Panc1 (cell line): ENCODE measurements at regions not wholly inside any gene's neighbourhood (a gene's known extent, or its start where the extent isn't known, plus 50 kb on each side); places are given as distances from the start of the nearest gene placed in this dataset.

ENCODE experiments used
- CTCF ChIP-seq: fragments of 450-650 bp; IDR thresholded peaks from 2 replicates; pipeline ENCODE4 v1.5.1; 2017; ENCODE audit warnings: mild to moderate bottlenecking
- POLR2AphosphoS5 ChIP-seq: IDR thresholded peaks from 2 replicates; pipeline ENCODE4 v1.6.1; 2012; ENCODE audit warnings: mild to moderate bottlenecking, low read depth, low read length, moderate library complexity
- REST ChIP-seq, 2 experiments: IDR thresholded peaks; 2 replicates each; pipeline ENCODE4 v1.6.1; 2011 to 2012; ENCODE audit warnings: low read depth in 2 of 2, control low read depth in 1 of 2, low read length in 1 of 2, mild to moderate bottlenecking in 1 of 2, moderate library complexity in 1 of 2; ENCODE audit not compliant: insufficient read depth in 1 of 2
- TCF7L2 ChIP-seq: IDR thresholded peaks from 2 replicates; pipeline ENCODE4 v1.6.1; 2011; ENCODE audit warnings: mild to moderate bottlenecking, low read depth, low read length, inconsistent platforms

- TF ChIP-seq CTCF: no peak
- TF ChIP-seq REST (IDR thresholded peaks at IDR 0.05; ENCODE audit: insufficient read depth in 1 of 2, low read depth in 2 of 2, low read length in 1 of 2): no peak
- no peak for TF ChIP-seq POLR2AphosphoS5
- no peak for TF ChIP-seq TCF7L2
These were observed 71.5 kb upstream of the IL12A start for GRCh38 chr3:159917141-159917540.
